Upper lobe of left lung (tissue), 4 donors: ENCODE measurements at regions not wholly inside any gene's neighbourhood (a gene's known extent, or its start where the extent isn't known, plus 50 kb on each side); places are given as distances from the start of the nearest gene placed in this dataset.

Experiments
- EP300 ChIP-seq, 4 donors: sonication (generic); formaldehyde crosslinking; IDR thresholded peaks; one replicate each; pipeline ENCODE4 v1.5.1; 2017; ENCODE audit warnings: antibody characterized with exemption in 4 of 4, control low read depth in 2 of 4
- POLR2A ChIP-seq, 4 donors: fragments of 450-650 bp; IDR thresholded peaks; one replicate each; pipeline ENCODE4 v1.5.1; 2016 to 2017; ENCODE audit warnings: antibody characterized with exemption in 4 of 4, mild to moderate bottlenecking in 2 of 4
- POLR2AphosphoS5 ChIP-seq, 2 donors: sonication (generic); formaldehyde crosslinking; IDR thresholded peaks; one replicate each; pipeline ENCODE4 v1.5.1; 2017; ENCODE audit warnings: antibody characterized with exemption in 2 of 2
- TF ChIP-seq, protein P1 (sequence below), 6 experiments: fragments of 450-650 bp in 4 of 6; fragments of 200-600 bp in 2 of 6; sonication (generic) in 2 of 6; IDR thresholded peaks; one replicate each; pipeline ENCODE4 v1.5.1; 2016 to 2019; ENCODE audit warnings: antibody characterized with exemption in 6 of 6

DNA sequence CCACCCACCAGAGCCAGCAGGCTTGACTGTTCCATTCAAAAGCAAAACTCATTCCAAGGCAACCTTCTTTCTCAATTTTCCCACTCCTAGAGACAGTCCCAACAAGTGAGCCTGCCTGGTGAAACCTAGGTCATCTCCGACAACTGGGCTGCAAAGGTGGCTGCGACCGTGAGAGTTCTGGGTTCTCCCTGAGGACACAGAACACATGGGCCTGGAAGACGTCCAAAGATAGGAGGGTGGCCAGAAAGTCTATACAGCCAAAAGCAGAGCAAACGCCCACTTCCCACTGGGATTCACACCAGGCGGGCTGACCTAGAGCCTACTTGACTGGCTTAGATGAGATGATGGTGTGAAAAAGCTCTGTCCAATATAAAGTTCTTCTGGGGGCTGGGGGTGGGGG, 90.2 kb upstream of the GRIK3 start:
- TF ChIP-seq, protein P1, sequence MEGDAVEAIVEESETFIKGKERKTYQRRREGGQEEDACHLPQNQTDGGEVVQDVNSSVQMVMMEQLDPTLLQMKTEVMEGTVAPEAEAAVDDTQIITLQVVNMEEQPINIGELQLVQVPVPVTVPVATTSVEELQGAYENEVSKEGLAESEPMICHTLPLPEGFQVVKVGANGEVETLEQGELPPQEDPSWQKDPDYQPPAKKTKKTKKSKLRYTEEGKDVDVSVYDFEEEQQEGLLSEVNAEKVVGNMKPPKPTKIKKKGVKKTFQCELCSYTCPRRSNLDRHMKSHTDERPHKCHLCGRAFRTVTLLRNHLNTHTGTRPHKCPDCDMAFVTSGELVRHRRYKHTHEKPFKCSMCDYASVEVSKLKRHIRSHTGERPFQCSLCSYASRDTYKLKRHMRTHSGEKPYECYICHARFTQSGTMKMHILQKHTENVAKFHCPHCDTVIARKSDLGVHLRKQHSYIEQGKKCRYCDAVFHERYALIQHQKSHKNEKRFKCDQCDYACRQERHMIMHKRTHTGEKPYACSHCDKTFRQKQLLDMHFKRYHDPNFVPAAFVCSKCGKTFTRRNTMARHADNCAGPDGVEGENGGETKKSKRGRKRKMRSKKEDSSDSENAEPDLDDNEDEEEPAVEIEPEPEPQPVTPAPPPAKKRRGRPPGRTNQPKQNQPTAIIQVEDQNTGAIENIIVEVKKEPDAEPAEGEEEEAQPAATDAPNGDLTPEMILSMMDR (IDR thresholded peaks at IDR 0.05) = no peak
- TF ChIP-seq POLR2A (IDR thresholded peaks at IDR 0.05) (no peak), EP300 (IDR thresholded peaks at IDR 0.05) (no peak), POLR2AphosphoS5 (IDR thresholded peaks at IDR 0.05) (no peak)
